Stimulated activated naive CD8-positive, alpha-beta T cell treated with anti-CD3 and anti-CD28 coated beads, Interleukin-15, amount 100 ng/mL, for 72 hours (primary cell): ENCODE measurements at regions not wholly inside any gene's neighbourhood (a gene's known extent, or its start where the extent isn't known, plus 50 kb on each side); places are given as distances from the start of the nearest gene placed in this dataset.
A peak's percentile ranks its signal among the peaks of the same experiment; 100 is the strongest.
"Not testable (repeated sequence)": the region's sequence is repeated elsewhere in the genome, so short reads cannot be mapped to it uniquely, and the experiment has no call there.

Experiments used
- ATAC-seq: fragments of 150-1000 bp; cut with Tn5 transposase; 2 replicates; pipeline ENCODE4 v1.10.0; 2021; ENCODE audit warnings: mild to moderate bottlenecking, moderate library complexity
- DNase-seq, 2 donors: peaks; one replicate each; pipeline ENCODE4 v3.0.0; 2021 to 2022
- H3K27ac Mint-ChIP-seq, 2 donors: one replicate each; pipeline ENCODE4 v1.8.0; 2022; ENCODE audit warnings: mild to moderate bottlenecking in 2 of 2, mixed read lengths in 2 of 2, moderate library complexity in 2 of 2
- H3K27me3 Mint-ChIP-seq: one replicate; pipeline ENCODE4 v1.8.0; 2022; ENCODE audit warnings: mixed read lengths
- H3K4me1 Mint-ChIP-seq: one replicate; pipeline ENCODE4 v1.8.0; 2022; ENCODE audit warnings: mild to moderate bottlenecking, mixed read lengths
- H3K4me3 Mint-ChIP-seq, 2 donors: one replicate each; pipeline ENCODE4 v1.8.0; 2022; ENCODE audit warnings: mild to moderate bottlenecking in 2 of 2, mixed read lengths in 2 of 2, moderate library complexity in 1 of 2
- H3K9me3 Mint-ChIP-seq, 2 donors: one replicate each; pipeline ENCODE4 v1.8.0; 2022; ENCODE audit warnings: mixed read lengths in 2 of 2

GRCh38 chr12:92403210-92404175 lies 257.8 kb upstream of the BTG1 start:
- Mint-ChIP-seq H3K27me3 (no peaks in the 10 kb centered on the region), H3K27ac (peak overlapping the region; percentile 93 to 96), H3K4me1 (peaks cover 93% of the 10 kb centered on the region), H3K4me3 (peak overlapping the region; percentile 41 to 77), H3K9me3 (peaks cover 0 to 3% of the 10 kb centered on the region in 2 donors)
- ATAC-seq (peak; percentile 86), DNase-seq (peak; percentile 62 to 78)

GRCh38 chr12:92402415-92402814 lies 256.8 kb upstream of the BTG1 start:
- no peak for ATAC-seq
- DNase-seq, result no peak
- Mint-ChIP-seq H3K27ac (peak overlapping the region; percentile 5 to 91), H3K9me3 (no peaks in the 10 kb centered on the region), H3K4me1 (peaks cover 95% of the 10 kb centered on the region), H3K27me3 (no peaks in the 10 kb centered on the region), H3K4me3 (peak overlapping the region; percentile 4 to 44)

GRCh38 chr12:92400006-92400405 lies 254.4 kb upstream of the BTG1 start:
- Mint-ChIP-seq H3K9me3 (peaks cover 6 to 9% of the 10 kb centered on the region in 2 donors), H3K27me3 (no peaks in the 10 kb centered on the region), H3K4me1 (peaks cover 100% of the 10 kb centered on the region), H3K27ac (peak overlapping the region; percentile 85 to 90), H3K4me3 (peak overlapping the region; percentile 57 to 69)
- peak in 1 of 2 donors; percentile 30 for DNase-seq
- no peak for ATAC-seq

- Mint-ChIP-seq H3K9me3 (peaks cover 14 to 18% of the 10 kb centered on the region in 2 donors), H3K4me3 (peak overlapping the region; percentile 57 to 69), H3K27ac (peak overlapping the region; percentile 85 to 90), H3K4me1 (peaks cover 94% of the 10 kb centered on the region), H3K27me3 (no peaks in the 10 kb centered on the region)
- ATAC-seq (peak; percentile 83), DNase-seq (peak in 1 of 2 donors; percentile 26)
These were observed 253.1 kb upstream of the BTG1 start for GRCh38 chr12:92398565-92399309.

- Mint-ChIP-seq H3K27me3 (no peaks in the 10 kb centered on the region), H3K9me3 (peaks cover 29 to 30% of the 10 kb centered on the region in 2 donors), H3K4me1 (peaks cover 85% of the 10 kb centered on the region), H3K4me3 (no peak overlapping the region), H3K27ac (no peak overlapping the region)
- DNase-seq (no peak), ATAC-seq (no peak)
These were observed 251.1 kb upstream of the BTG1 start for GRCh38 chr12:92396647-92397252.

GRCh38 chr12:92395322-92395721 lies 249.7 kb upstream of the BTG1 start:
- Mint-ChIP-seq H3K4me1 (peaks cover 80% of the 10 kb centered on the region), H3K4me3 (no peak overlapping the region), H3K9me3 (peaks cover 29 to 30% of the 10 kb centered on the region in 2 donors), H3K27ac (no peak overlapping the region), H3K27me3 (no peaks in the 10 kb centered on the region)
- DNase-seq (no peak), ATAC-seq (no peak)

GRCh38 chr12:92394895-92395294 lies 249.2 kb upstream of the BTG1 start:
- Mint-ChIP-seq H3K4me1 (peaks cover 76% of the 10 kb centered on the region), H3K4me3 (no peak overlapping the region), H3K27me3 (no peaks in the 10 kb centered on the region), H3K27ac (peak overlapping the region in 1 of 2 donors; percentile 34), H3K9me3 (peaks cover 29 to 30% of the 10 kb centered on the region in 2 donors)
- DNase-seq (no peak), ATAC-seq (no peak)

GRCh38 chr12:92393504-92393903 lies 247.9 kb upstream of the BTG1 start:
- H3K4me3 Mint-ChIP-seq, result no peak overlapping the region
- DNase-seq, result no peak
- no peaks in the 10 kb centered on the region for H3K27me3 Mint-ChIP-seq
- H3K27ac Mint-ChIP-seq, result no peak overlapping the region
- H3K4me1 Mint-ChIP-seq, result peaks cover 66% of the 10 kb centered on the region
- no peak for ATAC-seq
- H3K9me3 Mint-ChIP-seq, result peaks cover 29 to 32% of the 10 kb centered on the region in 2 donors

- H3K27ac Mint-ChIP-seq, ATAC-seq, DNase-seq, H3K4me3 Mint-ChIP-seq, H3K27me3 Mint-ChIP-seq: not testable (repeated sequence)
- peaks cover 29 to 35% of the 10 kb centered on the region in 2 donors for H3K9me3 Mint-ChIP-seq
- peaks cover 62% of the 10 kb centered on the region for H3K4me1 Mint-ChIP-seq
These were observed 246.1 kb upstream of the BTG1 start for GRCh38 chr12:92391726-92392125.

- no peak for DNase-seq
- ATAC-seq, result no peak
- Mint-ChIP-seq H3K4me1 (peaks cover 39% of the 10 kb centered on the region), H3K9me3 (peaks cover 17 to 23% of the 10 kb centered on the region in 2 donors), H3K4me3 (no peak overlapping the region), H3K27ac (no peak overlapping the region), H3K27me3 (no peaks in the 10 kb centered on the region)
These were observed 243.8 kb upstream of the BTG1 start for GRCh38 chr12:92389466-92389865.

- no peak overlapping the region for H3K27ac Mint-ChIP-seq
- DNase-seq (no peak), ATAC-seq (no peak)
- no peaks in the 10 kb centered on the region for H3K27me3 Mint-ChIP-seq
- peaks cover 23% of the 10 kb centered on the region for H3K4me1 Mint-ChIP-seq
- no peak overlapping the region for H3K4me3 Mint-ChIP-seq
- peaks cover 0 to 5% of the 10 kb centered on the region in 2 donors for H3K9me3 Mint-ChIP-seq
These were observed 239.7 kb upstream of the BTG1 start for GRCh38 chr12:92385296-92385695.

- ATAC-seq (no peak), DNase-seq (no peak)
- H3K4me1 Mint-ChIP-seq, result peaks cover 30% of the 10 kb centered on the region
- no peaks in the 10 kb centered on the region for H3K27me3 Mint-ChIP-seq
- H3K27ac Mint-ChIP-seq, result no peak overlapping the region
- peaks cover 0 to 5% of the 10 kb centered on the region in 2 donors for H3K9me3 Mint-ChIP-seq
- H3K4me3 Mint-ChIP-seq, result no peak overlapping the region
These were observed 238.9 kb upstream of the BTG1 start for GRCh38 chr12:92384571-92384970.

GRCh38 chr12:92382383-92382878 lies 236.8 kb upstream of the BTG1 start:
- no peak overlapping the region for H3K4me3 Mint-ChIP-seq
- H3K27ac Mint-ChIP-seq, result no peak overlapping the region
- H3K27me3 Mint-ChIP-seq, result no peaks in the 10 kb centered on the region
- peaks cover 0 to 6% of the 10 kb centered on the region in 2 donors for H3K9me3 Mint-ChIP-seq
- ATAC-seq (no peak), DNase-seq (no peak)
- H3K4me1 Mint-ChIP-seq, result peaks cover 40% of the 10 kb centered on the region

GRCh38 chr12:92381856-92382255 lies 236.2 kb upstream of the BTG1 start:
- no peak for ATAC-seq
- no peaks in the 10 kb centered on the region for H3K27me3 Mint-ChIP-seq

More at GRCh38 chr12:92381856-92382255, 236.2 kb upstream of the BTG1 start:
- H3K27ac Mint-ChIP-seq, result no peak overlapping the region
- H3K4me1 Mint-ChIP-seq, result peaks cover 37% of the 10 kb centered on the region
- no peak overlapping the region for H3K4me3 Mint-ChIP-seq
- no peak for DNase-seq
- peaks cover 0 to 7% of the 10 kb centered on the region in 2 donors for H3K9me3 Mint-ChIP-seq
